Forelimb muscle (tissue), 1 donor: ENCODE measurements at regions not wholly inside any gene's neighbourhood (a gene's known extent, or its start where the extent isn't known, plus 50 kb on each side); places are given as distances from the start of the nearest gene placed in this dataset.
"Not testable (repeated sequence)": the region's sequence is repeated elsewhere in the genome, so short reads cannot be mapped to it uniquely, and the experiment has no call there.

Source experiments
- DNase-seq: peaks from one replicate; pipeline ENCODE4 v3.0.0-alpha.2; 2013; ENCODE audit warnings: low read depth

DNA sequence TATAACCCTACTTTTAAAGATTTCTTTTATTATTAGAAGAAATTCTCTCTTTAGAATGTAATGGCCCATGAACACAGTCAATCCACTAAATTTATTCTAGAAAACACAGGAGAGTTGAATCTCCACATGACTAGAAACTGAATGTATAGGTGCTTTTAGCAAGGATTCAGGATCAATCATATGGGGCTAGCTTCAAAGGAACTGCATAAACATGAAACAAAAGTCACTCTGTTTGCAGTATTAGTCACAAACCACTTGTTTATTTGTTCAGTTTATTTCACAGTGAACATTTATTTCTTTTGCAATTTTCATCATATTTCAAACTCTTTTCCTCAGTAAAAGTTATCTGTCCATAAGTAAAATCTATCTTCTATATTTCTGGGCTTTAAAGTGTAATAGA is 1604.6 kb downstream of the PCDH18 start:
- no peak for DNase-seq

GRCh38 chr4:135921081-135921480 is 1611.2 kb downstream of the PCDH18 start:
- DNase-seq: no peak

- peak; percentile 75 for DNase-seq
These were observed 1615.3 kb downstream of the PCDH18 start for GRCh38 chr4:135917011-135917410.

DNA sequence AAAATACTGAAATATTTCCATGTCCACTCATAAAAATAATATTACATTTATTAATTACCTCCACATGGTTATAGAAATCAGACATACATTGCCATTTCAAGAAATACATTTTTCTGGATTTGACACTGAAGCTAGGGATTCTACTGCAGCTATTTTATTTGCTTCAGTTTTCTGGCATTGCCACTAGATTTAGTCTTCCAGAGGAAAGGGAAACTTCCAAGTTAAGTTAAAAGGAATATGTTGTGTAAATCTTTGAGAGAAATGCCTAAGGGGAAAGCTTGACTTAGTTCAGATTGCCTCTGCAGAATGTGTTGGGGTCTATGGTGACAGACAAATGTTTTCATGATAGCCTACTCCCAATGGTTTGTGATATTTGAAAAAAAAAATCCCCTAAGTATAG is 1631.3 kb downstream of the PCDH18 start:
- no peak for DNase-seq

DNA sequence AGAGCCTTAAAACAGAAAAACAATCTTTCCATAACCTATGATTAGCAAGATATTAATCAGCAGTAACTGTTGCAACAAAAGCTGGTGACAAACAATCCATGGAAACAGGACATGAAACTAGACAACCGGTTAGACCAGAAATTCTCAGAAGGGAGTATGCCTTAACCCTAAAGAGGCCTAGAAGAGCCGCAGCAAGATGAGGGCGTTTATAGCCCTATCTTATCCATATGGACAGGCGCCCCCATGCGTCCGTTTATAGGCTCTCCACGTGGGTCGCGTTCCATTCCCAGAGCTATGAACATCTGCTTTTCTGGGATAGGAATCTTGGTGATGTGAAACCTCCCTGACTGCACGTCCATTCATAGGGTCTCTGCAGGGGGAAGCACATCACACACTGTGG is 1662.7 kb upstream of the PABPC4L start:
- DNase-seq: not testable (repeated sequence)

- DNase-seq: no peak
These were observed 1639.2 kb upstream of the PABPC4L start for GRCh38 chr4:135840781-135841180.

DNA sequence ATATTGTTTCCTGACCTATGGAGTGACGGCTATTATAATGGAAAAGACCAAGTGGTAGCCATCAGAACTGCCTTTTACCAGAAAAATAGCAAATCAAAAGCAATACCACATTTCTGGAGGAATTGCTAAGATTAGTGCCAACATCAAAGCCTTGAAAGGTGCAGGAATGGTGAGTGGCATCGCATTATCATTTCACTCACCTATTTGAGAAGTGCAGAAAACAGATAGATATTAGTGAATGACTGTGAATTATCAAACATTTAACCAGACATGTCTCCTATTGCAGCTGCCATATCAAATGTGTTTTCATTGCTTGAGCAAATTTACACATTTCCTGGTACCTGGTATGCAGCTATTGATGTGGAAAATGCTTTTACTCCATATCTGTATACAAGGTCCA is 1638.1 kb upstream of the PABPC4L start:
- no peak for DNase-seq

- DNase-seq: no peak
These were observed 1637.3 kb upstream of the PABPC4L start for GRCh38 chr4:135838889-135839288.

- no peak for DNase-seq
These were observed 1632.9 kb upstream of the PABPC4L start for GRCh38 chr4:135834471-135834870.

DNA sequence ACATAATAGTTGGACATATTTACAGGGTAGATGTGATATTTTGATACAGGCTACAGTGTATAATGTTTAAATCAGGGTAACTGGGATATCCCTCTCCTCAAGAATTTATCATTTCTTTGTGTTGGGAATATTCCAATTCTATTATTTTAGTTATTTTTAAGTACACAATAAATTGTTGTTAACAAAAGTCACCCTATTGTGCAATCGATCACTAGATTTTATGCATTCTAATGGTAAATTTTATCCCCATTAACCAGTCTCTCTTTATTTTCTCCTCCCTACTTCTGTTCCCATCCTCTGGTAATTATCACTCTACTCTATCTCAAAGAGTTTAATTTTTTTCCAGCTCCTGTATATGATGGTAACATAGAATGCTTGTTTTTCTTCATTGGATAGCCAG is 1631.9 kb upstream of the PABPC4L start:
- DNase-seq: no peak

- DNase-seq: no peak
These were observed 1623.2 kb upstream of the PABPC4L start for GRCh38 chr4:135824759-135825296.

GRCh38 chr4:135804785-135805184 is 1603.2 kb upstream of the PABPC4L start:
- DNase-seq: no peak

DNA sequence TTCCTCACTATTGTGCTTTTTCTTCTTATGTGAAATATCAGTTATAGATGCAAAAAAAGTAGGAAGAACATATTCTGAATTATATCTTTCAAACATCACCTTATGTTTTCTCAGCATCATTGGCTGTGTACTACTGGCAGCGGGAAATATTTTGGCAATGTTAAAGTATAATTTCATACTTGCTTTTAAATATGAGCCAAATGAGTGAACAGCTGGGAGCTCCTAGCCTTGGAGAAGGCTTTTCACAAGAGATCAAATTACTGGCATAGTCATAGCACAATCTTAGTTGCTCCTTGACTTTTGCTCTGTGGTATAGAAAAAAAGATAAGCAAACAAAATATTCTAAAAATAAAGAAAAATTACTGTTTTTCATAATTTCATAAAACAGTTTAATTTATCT is 1575.8 kb upstream of the PABPC4L start:
- DNase-seq: peak; percentile 2

DNA sequence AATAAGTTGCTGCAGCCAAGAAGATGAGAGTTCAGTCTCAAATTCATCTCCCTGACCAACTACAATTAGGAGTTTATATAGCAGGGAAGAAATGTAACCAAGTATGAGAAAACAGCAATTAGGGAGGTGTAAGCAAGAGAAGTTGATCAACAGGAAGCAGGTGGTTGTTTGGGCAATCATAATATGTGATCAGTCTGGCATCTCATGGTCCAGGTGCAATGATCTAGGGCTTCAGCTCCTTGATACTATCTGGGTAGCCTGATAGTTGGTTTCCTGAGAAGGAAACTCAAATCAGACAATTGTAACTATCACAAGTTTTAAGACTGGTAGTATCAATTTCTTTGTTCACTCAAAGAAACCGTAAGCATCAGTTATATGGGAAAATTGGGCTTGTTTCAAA is 1574.3 kb upstream of the PABPC4L start:
- DNase-seq: no peak

DNA sequence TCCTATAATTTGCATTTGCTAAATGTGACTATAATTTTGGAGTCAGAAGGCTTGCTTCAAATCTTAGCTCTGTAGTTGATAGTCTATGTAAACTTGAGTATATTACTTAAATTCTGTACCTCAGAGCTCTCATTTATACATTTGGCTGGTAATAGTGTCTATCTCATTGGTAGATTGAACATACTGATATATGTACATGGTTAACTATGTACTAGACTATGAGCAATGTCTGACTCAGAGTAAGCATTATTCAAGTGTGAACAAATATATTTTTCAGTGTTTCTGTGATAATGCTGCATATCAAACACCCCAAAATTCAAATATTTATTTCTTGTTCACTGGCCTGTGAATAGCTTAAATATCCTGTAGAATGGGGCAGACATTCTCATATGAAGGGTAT is 1568.9 kb upstream of the PABPC4L start:
- DNase-seq: no peak

GRCh38 chr4:135744928-135745327 is 1543.3 kb upstream of the PABPC4L start:
- no peak for DNase-seq

- no peak for DNase-seq
These were observed 1540.0 kb upstream of the PABPC4L start for GRCh38 chr4:135741583-135741982.

- DNase-seq: no peak
These were observed 1537.8 kb upstream of the PABPC4L start for GRCh38 chr4:135739354-135739753.

DNA sequence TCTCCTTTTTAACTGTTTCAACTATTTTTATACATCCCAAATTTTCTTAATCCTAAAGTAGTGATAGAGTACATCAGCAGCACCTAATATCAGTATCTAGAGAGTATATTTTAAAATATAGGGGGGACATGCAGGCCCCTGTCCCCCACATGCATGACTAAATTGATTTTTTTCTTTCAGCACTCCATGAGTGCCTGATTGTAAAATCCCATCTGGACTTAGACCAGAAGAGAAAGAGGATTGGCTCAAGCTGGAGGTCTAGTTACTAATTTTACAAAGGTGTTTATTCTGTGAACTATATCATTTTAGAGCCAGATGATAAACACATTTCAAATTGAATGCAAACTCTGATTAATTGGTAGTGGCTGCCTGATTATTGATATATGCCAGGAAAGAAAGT is 1533.9 kb upstream of the PABPC4L start:
- no peak for DNase-seq

GRCh38 chr4:135732448-135732847 is 1530.9 kb upstream of the PABPC4L start:
- DNase-seq: no peak

- DNase-seq: no peak
These were observed 1530.1 kb upstream of the PABPC4L start for GRCh38 chr4:135731682-135732081.

DNA sequence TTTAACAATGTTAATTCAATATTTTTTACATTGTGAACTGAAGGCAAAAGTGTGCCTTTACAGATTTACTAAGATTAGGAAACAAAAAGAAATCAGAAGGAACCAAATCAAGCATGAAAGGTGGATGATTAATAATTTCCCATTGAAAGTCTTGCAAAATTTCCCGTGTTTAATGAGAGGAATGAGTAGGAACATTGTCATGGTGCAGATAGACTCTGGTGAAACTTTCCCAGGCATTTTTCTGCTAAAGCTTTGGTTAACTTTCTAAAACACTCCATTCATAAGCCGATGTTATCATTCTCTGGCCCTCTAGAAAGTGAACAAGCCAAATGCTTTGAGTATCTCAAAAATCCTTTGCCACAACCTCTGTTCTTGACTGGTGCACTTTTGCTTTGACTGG is 1522.8 kb upstream of the PABPC4L start:
- no peak for DNase-seq

GRCh38 chr4:135718019-135718418 is 1516.4 kb upstream of the PABPC4L start:
- DNase-seq: no peak

DNA sequence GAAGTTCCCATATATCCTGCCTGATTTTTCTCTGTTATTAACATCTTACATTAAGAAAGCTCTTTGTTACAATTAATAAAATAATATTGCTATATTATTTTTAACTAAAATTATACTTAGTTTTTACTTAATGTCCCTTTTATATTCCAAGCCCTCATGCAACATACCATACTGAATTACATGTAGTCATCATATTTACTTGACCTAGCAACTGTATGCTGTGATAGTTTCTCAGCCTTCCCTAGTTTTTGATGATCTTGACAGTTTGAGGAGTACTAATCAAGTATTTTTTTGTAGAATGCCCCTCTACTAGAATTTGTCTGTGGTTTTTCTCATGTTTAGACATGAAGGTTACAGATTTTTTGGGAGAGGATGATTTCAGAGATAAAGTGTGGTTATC is 1503.8 kb upstream of the PABPC4L start:
- DNase-seq: no peak

DNA sequence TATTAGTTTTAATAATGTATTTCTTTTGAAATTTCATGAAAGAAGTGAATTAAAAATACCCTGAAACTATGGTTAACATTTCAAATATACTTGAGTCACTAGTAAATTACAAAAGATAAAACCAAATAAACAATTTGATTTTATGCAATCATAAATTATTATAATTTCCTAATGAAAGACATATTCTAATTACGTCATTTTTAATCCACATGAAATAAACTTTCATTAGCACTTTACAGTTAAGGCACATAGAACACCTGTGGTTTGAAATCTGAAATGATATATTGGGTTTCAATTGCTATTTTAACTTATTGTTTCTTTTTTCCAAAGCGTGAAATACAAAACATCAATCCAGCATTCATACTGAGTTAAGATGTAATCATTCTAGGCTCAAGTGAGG is 1492.5 kb upstream of the PABPC4L start:
- no peak for DNase-seq
